ENCODE measurements at regions not wholly inside any gene's neighbourhood (a gene's known extent, or its start where the extent isn't known, plus 50 kb on each side); places are given as distances from the start of the nearest gene placed in this dataset.

GRCh38 chrX:115892056-115892708 lies 278.4 kb upstream of the AGTR2 start:
- Histone ChIP-seq H3K56ac (ENCODE audit: insufficient read length, low read depth, low read length) (no peak overlapping the region), H3K4ac (ENCODE audit: low read depth, low read length) (no peak overlapping the region), H4K8ac (replicated peaks; ENCODE audit: insufficient read length, low read depth, low read length) (no peak overlapping the region), H3K79me2 (ENCODE audit: insufficient read depth, low read length) (peaks cover 2% of the 10 kb centered on the region; the same call in 1 of the 2 replicates), H3K14ac (ENCODE audit: insufficient read depth, low read length) (no peak overlapping the region), H3K4me2 (ENCODE audit: insufficient read depth, insufficient read length, low read length) (no peak overlapping the region), H2BK120ac (ENCODE audit: low read depth, low read length, poor library complexity, severe bottlenecking) (no peak overlapping the region), H3T11ph (ENCODE audit: low read length) (no peak overlapping the region), H3K79me1 (ENCODE audit: insufficient read depth, low read depth, low read length, poor library complexity, severe bottlenecking) (peaks cover 15% of the 10 kb centered on the region), H2BK12ac (ENCODE audit: insufficient read length, low read depth, low read length) (no peak overlapping the region), H2BK15ac (ENCODE audit: low read depth, low read length) (no peak overlapping the region), H2AK5ac (ENCODE audit: insufficient read length, low read length) (no peak overlapping the region), H3K18ac (ENCODE audit: insufficient read length, low read depth, low read length) (no peak overlapping the region), H3K23me2 (ENCODE audit: insufficient read length, low read depth, low read length, poor library complexity, severe bottlenecking) (no peaks in the 10 kb centered on the region), H2BK5ac (ENCODE audit: insufficient read length, low read length) (no peak overlapping the region), H2AFZ (ENCODE audit: low read length) (no peak overlapping the region), H3K4me1 (ENCODE audit: insufficient read depth, low read length) (peaks cover 4% of the 10 kb centered on the region; the same call in 1 of the 2 replicates), H4K91ac (ENCODE audit: insufficient read length, low read depth, low read length) (no peak overlapping the region), H3K27me3 (ENCODE audit: insufficient read depth, low read length) (no peaks in the 10 kb centered on the region), H2BK20ac (ENCODE audit: low read depth, low read length, poor library complexity, severe bottlenecking) (no peak overlapping the region), H3K27ac (ENCODE audit: insufficient read length, low read depth, low read length) (no peak overlapping the region), H3K9me3 (ENCODE audit: control insufficient read depth, low read depth, low read length) (no peaks in the 10 kb centered on the region), H4K5ac (ENCODE audit: insufficient read length, low read depth, low read length) (no peak overlapping the region), H3K23ac (ENCODE audit: insufficient read length, low read depth, low read length) (no peak overlapping the region), H3K9ac (ENCODE audit: extremely low read depth, insufficient read length, low read length) (no peak overlapping the region), H4K20me1 (ENCODE audit: control insufficient read depth, insufficient read depth, insufficient read length) (peaks cover 3% of the 10 kb centered on the region)
- peaks cover 0 to 5% of the 10 kb centered on the region in 2 experiments; a peak in 2 of 5 replicates for H3K9me3 Mint-ChIP-seq
- peaks cover 43 to 49% of the 10 kb centered on the region in 2 experiments for H3K4me1 Mint-ChIP-seq
- H3K27ac Mint-ChIP-seq: peak overlapping the region in 1 of 3 experiments; percentile 72; a peak in 2 of 7 replicates
- no peak for DNase-seq
- H3K27me3 Mint-ChIP-seq (ENCODE audit: low read depth): peaks cover 3% of the 10 kb centered on the region
- H3K4me3 Mint-ChIP-seq: no peak overlapping the region
- no CpG with 5 or more reads among the region's 7 CpGs for WGBS (ENCODE audit: extremely low coverage, insufficient read length, low lambda C conversion rate)
- no peak for TF ChIP-seq CTCF (conservative IDR thresholded peaks at IDR 0.05)
- H3K36me3 Mint-ChIP-seq (ENCODE audit: insufficient read depth in 1 of 3, low read depth in 3 of 3): peaks cover 35 to 64% (median 60%) of the 10 kb centered on the region in 3 experiments
